GM23338 (cell line): ENCODE measurements at regions not wholly inside any gene's neighbourhood (a gene's known extent, or its start where the extent isn't known, plus 50 kb on each side); places are given as distances from the start of the nearest gene placed in this dataset.

Source experiments
- ATAC-seq: fragments of 200-7000 bp; cut with Tn5 transposase; 3 replicates; pipeline ENCODE4 v1.9.1; 2020
- DNase-seq: peaks from one replicate; pipeline ENCODE4 v3.0.0-alpha.2; 2015; ENCODE audit warnings: low spot score
- H2AFZ ChIP-seq: fragments of 200-600 bp; sonication (generic); 2 replicates; pipeline ENCODE4 v1.8.0; 2016; ENCODE audit warnings: antibody characterized with exemption, mild to moderate bottlenecking, moderate library complexity
- H3F3A ChIP-seq: fragments of 200-600 bp; sonication (generic); replicated peaks from 2 replicates; pipeline ENCODE4 v1.8.0; 2017; ENCODE audit warnings: antibody characterized with exemption, mixed run types, low read depth
- H3K27ac ChIP-seq: fragments of 200-600 bp; sonication (generic); 2 replicates; pipeline ENCODE4 v1.6.1; 2016; ENCODE audit warnings: low read depth
- H3K27me3 ChIP-seq: fragments of 200-600 bp; sonication (generic); 2 replicates; pipeline ENCODE4 v1.8.0; 2016; ENCODE audit warnings: mild to moderate bottlenecking, mixed run types, moderate library complexity; ENCODE audit not compliant: insufficient read depth
- H3K36me3 ChIP-seq: fragments of 200-600 bp; sonication (generic); 2 replicates; pipeline ENCODE4 v1.8.0; 2016; ENCODE audit warnings: mild to moderate bottlenecking; ENCODE audit not compliant: insufficient read depth
- H3K4me1 ChIP-seq: fragments of 200-600 bp; sonication (generic); 2 replicates; pipeline ENCODE4 v1.8.0; 2016; ENCODE audit warnings: mild to moderate bottlenecking, moderate library complexity; ENCODE audit not compliant: insufficient read depth
- H3K4me2 ChIP-seq: fragments of 200-600 bp; sonication (generic); 2 replicates; pipeline ENCODE4 v1.7.1; 2017; ENCODE audit warnings: mixed run types
- H3K4me3 ChIP-seq: fragments of 200-600 bp; sonication (generic); 2 replicates; pipeline ENCODE4 v1.6.1; 2016; ENCODE audit warnings: mixed run types
- H3K79me2 ChIP-seq: fragments of 200-600 bp; sonication (generic); replicated peaks from 2 replicates; pipeline ENCODE4 v1.8.0; 2017; ENCODE audit warnings: mild to moderate bottlenecking; ENCODE audit not compliant: insufficient read depth
- H3K9me2 ChIP-seq: fragments of 200-600 bp; sonication (generic); 2 replicates; pipeline ENCODE4 v1.8.0; 2017; ENCODE audit not compliant: insufficient read depth
- H4K20me1 ChIP-seq: fragments of 200-600 bp; sonication (generic); replicated peaks from 2 replicates; pipeline ENCODE4 v1.8.0; 2017; ENCODE audit warnings: mild to moderate bottlenecking; ENCODE audit not compliant: insufficient read depth
- H3K27ac Mint-ChIP-seq: 2 replicates; pipeline ENCODE4 v1.8.0; 2020; ENCODE audit warnings: inconsistent platforms, mild to moderate bottlenecking, moderate library complexity, mixed read lengths
- H3K27me3 Mint-ChIP-seq: 3 replicates; pipeline ENCODE4 v1.8.0; 2022; ENCODE audit warnings: low read depth, mild to moderate bottlenecking, moderate library complexity, mixed read lengths, inconsistent platforms; ENCODE audit not compliant: insufficient read depth, poor library complexity
- H3K36me3 Mint-ChIP-seq: 3 replicates; pipeline ENCODE4 v1.8.0; 2021; ENCODE audit warnings: low read depth, mild to moderate bottlenecking, inconsistent platforms, moderate library complexity, mixed read lengths
- H3K4me1 Mint-ChIP-seq: 3 replicates; pipeline ENCODE4 v1.8.0; 2020; ENCODE audit warnings: mild to moderate bottlenecking, inconsistent platforms, mixed read lengths
- H3K4me3 Mint-ChIP-seq: 3 replicates; pipeline ENCODE4 v1.8.0; 2021; ENCODE audit warnings: moderate library complexity, mild to moderate bottlenecking, inconsistent platforms, mixed read lengths
- H3K9me3 Mint-ChIP-seq: 3 replicates; pipeline ENCODE4 v1.8.0; 2020; ENCODE audit warnings: moderate library complexity, mild to moderate bottlenecking, inconsistent platforms, mixed read lengths
- CREB1 ChIP-seq: fragments of 250-450 bp; sonication (Bioruptor Pico); IDR thresholded peaks from 2 replicates; pipeline ENCODE4 v1.5.0; 2020; ENCODE audit warnings: low read depth, mild to moderate bottlenecking, moderate library complexity
- CTCF ChIP-seq, 2 experiments: fragments of 200-600 bp in 1 of 2; sonication (generic) in 1 of 2; conservative IDR thresholded peaks; 2 replicates each; pipeline versions ENCODE4 v1.5.1 to v1.6.1; 2016 to 2017; ENCODE audit warnings: antibody characterized with exemption in 2 of 2, low read depth in 2 of 2, mild to moderate bottlenecking in 2 of 2, moderate library complexity in 1 of 2
- ETS1 ChIP-seq: IDR thresholded peaks from 2 replicates; pipeline ENCODE4 v1.6.1; 2016; ENCODE audit warnings: antibody characterized with exemption
- JUNB ChIP-seq: IDR thresholded peaks from one replicate; pipeline ENCODE4 v1.6.1; 2016; ENCODE audit warnings: antibody characterized with exemption; ENCODE audit not compliant: unreplicated experiment
- STAT1 ChIP-seq: IDR thresholded peaks from one replicate; pipeline ENCODE4 v1.6.1; 2016; ENCODE audit warnings: antibody characterized with exemption; ENCODE audit not compliant: unreplicated experiment
- ZNF114 ChIP-seq: fragments of 250-450 bp; sonication (Bioruptor Pico); IDR thresholded peaks from 2 replicates; pipeline ENCODE4 v1.5.0; 2020; ENCODE audit warnings: mild to moderate bottlenecking, moderate library complexity
- ZNF331 ChIP-seq: fragments of 250-450 bp; sonication (Bioruptor Pico); IDR thresholded peaks from 2 replicates; pipeline ENCODE4 v1.5.0; 2020; ENCODE audit warnings: low read depth, mild to moderate bottlenecking, moderate library complexity

GRCh38 chr6:25025248-25025918 lies 89.6 kb upstream of the RIPOR2 start:
- H3K9me3 Mint-ChIP-seq: no peaks in the 10 kb centered on the region

DNA sequence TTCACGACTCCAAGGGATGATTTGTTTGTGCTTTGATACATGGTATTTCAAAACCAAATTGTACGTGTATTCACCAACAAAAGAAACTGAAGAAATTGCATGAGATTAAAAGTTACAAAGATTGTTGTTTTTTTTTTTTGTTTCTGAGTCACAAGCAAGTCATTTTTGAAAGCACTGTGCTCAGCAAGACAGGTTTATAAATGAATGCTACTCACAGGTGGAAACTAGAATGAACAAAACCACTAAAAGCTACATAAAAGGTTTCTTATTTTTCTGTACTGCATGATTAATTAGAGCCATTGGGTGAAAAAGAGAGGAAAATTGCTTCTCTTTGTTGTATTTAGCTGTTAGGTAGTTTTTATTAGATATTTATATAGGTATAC lies 90.2 kb upstream of the RIPOR2 start:
- Mint-ChIP-seq H3K36me3 (no peaks in the 10 kb centered on the region), H3K4me3 (no peak overlapping the region), H3K9me3 (no peaks in the 10 kb centered on the region), H3K27ac (peak overlapping the region; percentile 74), H3K27me3 (peaks cover 2% of the 10 kb centered on the region), H3K4me1 (peaks cover 26% of the 10 kb centered on the region)
- Histone ChIP-seq H3K9me2 (no peaks in the 10 kb centered on the region), H3K4me2 (no peak overlapping the region), H3K4me3 (no peak overlapping the region), H2AFZ (no peak overlapping the region), H3K27me3 (no peaks in the 10 kb centered on the region), H3K36me3 (no peaks in the 10 kb centered on the region), H3F3A (0 out of 2 replicates have a peak, but pooled peaks cover 6% of the 10 kb centered on the region), H3K27ac (no peak overlapping the region), H4K20me1 (no peaks in the 10 kb centered on the region), H3K79me2 (no peaks in the 10 kb centered on the region), H3K4me1 (peaks cover 32% of the 10 kb centered on the region)
- DNase-seq (no peak), ATAC-seq (no peak)
- TF ChIP-seq CREB1 (CRISPR knock-in tag) (no peak), ZNF331 (CRISPR knock-in tag) (no peak), STAT1 (no peak), ETS1 (no peak)

More at GRCh38 chr6:25025248-25025918, 89.6 kb upstream of the RIPOR2 start:
- Histone ChIP-seq H3K4me2 (no peak overlapping the region; the same call in 1 of the 2 replicates), H3K36me3 (no peaks in the 10 kb centered on the region), H3K79me2 (no peaks in the 10 kb centered on the region), H3K27me3 (no peaks in the 10 kb centered on the region), H2AFZ (no peak overlapping the region), H3K9me2 (no peaks in the 10 kb centered on the region), H3K4me3 (no peak overlapping the region), H4K20me1 (no peaks in the 10 kb centered on the region), H3K27ac (no peak overlapping the region; the same call in 1 of the 2 replicates), H3F3A (0 out of 2 replicates have a peak, but pooled peaks cover 6% of the 10 kb centered on the region), H3K4me1 (peaks cover 32% of the 10 kb centered on the region)
- peak; percentile 19; the same call in 2 of the 3 replicates for ATAC-seq
- TF ChIP-seq ZNF331 (CRISPR knock-in tag): no peak
- TF ChIP-seq ZNF114 (CRISPR knock-in tag): no peak
- no peak for TF ChIP-seq ETS1
- no peak for TF ChIP-seq JUNB
- TF ChIP-seq CTCF (conservative IDR thresholded peaks at IDR 0.05; ENCODE audit: low read depth in 2 of 2): no peak
- H3K4me3 Mint-ChIP-seq: no peak overlapping the region
- H3K27ac Mint-ChIP-seq: peak overlapping the region; percentile 74
- DNase-seq: no peak
- peaks cover 2% of the 10 kb centered on the region for H3K27me3 Mint-ChIP-seq
- no peaks in the 10 kb centered on the region for H3K36me3 Mint-ChIP-seq
- H3K4me1 Mint-ChIP-seq: peaks cover 26% of the 10 kb centered on the region
